ENCODE measurements at regions not wholly inside any gene's neighbourhood (a gene's known extent, or its start where the extent isn't known, plus 50 kb on each side); places are given as distances from the start of the nearest gene placed in this dataset.

- TF ChIP-seq MAX (IDR thresholded peaks at IDR 0.05; ENCODE audit: low read depth, low read length): no peak
- TF ChIP-seq CTCF (IDR thresholded peaks at IDR 0.05; ENCODE audit: low read depth, low read length): no peak
These were observed 1248.0 kb downstream of the MAT2B start for GRCh38 chr5:164753434-164753833.

Measured in NB4 (cell line).